OCI-LY7 (cell line): ENCODE measurements at regions not wholly inside any gene's neighbourhood (a gene's known extent, or its start where the extent isn't known, plus 50 kb on each side); places are given as distances from the start of the nearest gene placed in this dataset.

Source experiments
- BruUV-seq: library from RNA; stranded (reverse); fragments of 400-500 nt; replicated peaks from 2 replicates; lab custom pipeline; 2021; lab: Mats Ljungman, UMichigan
- CTCF ChIA-PET: fragments of 300-600 bp; sonication (Branson Sonifier 250); formaldehyde crosslinking; loops from one replicate; lab custom pipeline; 2022; ENCODE audit warnings: antibody characterized with exemption; ENCODE audit not compliant: unreplicated experiment; lab: Charles Lee
- POLR2A ChIA-PET: fragments of 300-600 bp; sonication (Branson Sonifier 250); formaldehyde crosslinking; loops from one replicate; lab custom pipeline; 2022; ENCODE audit warnings: antibody characterized with exemption; lab: Charles Lee
- DNase-seq: peaks from one replicate; pipeline ENCODE4 v3.0.0-alpha.2; 2015; ENCODE audit warnings: low spot score
- H2AFZ ChIP-seq: fragments of 200-600 bp; sonication (generic), shearing (Covaris generic); 2 replicates; pipeline ENCODE4 v1.6.1; 2014; ENCODE audit warnings: mild to moderate bottlenecking, antibody characterized with exemption, low read length, moderate library complexity
- H3K27ac ChIP-seq: fragments of 200-600 bp; sonication (generic); 2 replicates; pipeline ENCODE4 v1.5.1; 2014; ENCODE audit warnings: mixed run types, low read depth, mild to moderate bottlenecking, moderate library complexity, low read length, inconsistent platforms; ENCODE audit not compliant: poor library complexity, severe bottlenecking
- H3K36me3 ChIP-seq: fragments of 200-600 bp; sonication (generic); 2 replicates; pipeline ENCODE4 v1.6.1; 2014; ENCODE audit warnings: mild to moderate bottlenecking, antibody characterized with exemption, low read length, moderate library complexity, mixed read lengths; ENCODE audit not compliant: insufficient read depth
- H3K4me1 ChIP-seq: fragments of 200-600 bp; sonication (generic); 2 replicates; pipeline ENCODE4 v1.5.1; 2014; ENCODE audit warnings: mild to moderate bottlenecking, low read length; ENCODE audit not compliant: insufficient read depth, poor library complexity, severe bottlenecking
- H3K4me2 ChIP-seq: fragments of 200-600 bp; sonication (generic); 2 replicates; pipeline ENCODE4 v1.6.1; 2014; ENCODE audit warnings: mild to moderate bottlenecking, low read length
- H3K4me3 ChIP-seq: fragments of 200-600 bp; sonication (generic); 2 replicates; pipeline ENCODE4 v1.5.1; 2014; ENCODE audit warnings: mild to moderate bottlenecking, low read depth, low read length; ENCODE audit not compliant: poor library complexity, severe bottlenecking
- H3K79me2 ChIP-seq: fragments of 200-600 bp; sonication (generic); 2 replicates; pipeline ENCODE4 v1.6.1; 2016; ENCODE audit warnings: low read depth, mild to moderate bottlenecking, low read length, moderate library complexity, mixed read lengths; ENCODE audit not compliant: insufficient read depth
- H3K9me2 ChIP-seq: fragments of 200-600 bp; sonication (generic); 2 replicates; pipeline ENCODE4 v1.6.1; 2016; ENCODE audit warnings: mild to moderate bottlenecking, low read length, mixed read lengths; ENCODE audit not compliant: insufficient read depth
- H3K9me3 ChIP-seq: fragments of 200-600 bp; sonication (generic); 2 replicates; pipeline ENCODE4 v1.6.1; 2014; ENCODE audit warnings: mild to moderate bottlenecking, mixed run types, low read length, mixed read lengths
- H4K20me1 ChIP-seq: fragments of 200-600 bp; sonication (generic); 2 replicates; pipeline ENCODE4 v1.6.1; 2014; ENCODE audit warnings: mild to moderate bottlenecking, antibody characterized with exemption, low read length, moderate library complexity, mixed read lengths; ENCODE audit not compliant: insufficient read depth
- CTCF ChIP-seq: fragments of 200-600 bp; sonication (generic); conservative IDR thresholded peaks from 2 replicates; pipeline ENCODE4 v1.5.1; 2014; ENCODE audit warnings: mild to moderate bottlenecking, antibody characterized with exemption, low read length, moderate library complexity, mixed read lengths
- EZH2phosphoT487 ChIP-seq: fragments of 200-600 bp; sonication (generic); IDR thresholded peaks from 2 replicates; pipeline ENCODE4 v1.6.1; 2018; ENCODE audit warnings: low read depth, borderline replicate concordance, mild to moderate bottlenecking, mixed run types, antibody characterized with exemption, low read length, moderate library complexity, mixed read lengths
- intact Hi-C: fragments of 100-400 bp; cut with micrococcal nuclease; formaldehyde crosslinking; loops from one replicate; pipeline ENCODE4 v1.10.0; 2022; ENCODE audit not compliant: unreplicated experiment

GRCh38 chrX:39171686-39172085, 370.4 kb downstream of the MID1IP1 start:
- no peak for DNase-seq
- no peaks in the 10 kb centered on the region for H4K20me1 ChIP-seq
- TF ChIP-seq CTCF (no peak), EZH2phosphoT487 (no peak)
- H3K9me3 ChIP-seq = no peaks in the 10 kb centered on the region
- no TSS peak for BruUV-seq
- no peaks in the 10 kb centered on the region for H3K36me3 ChIP-seq
- POLR2A ChIA-PET = no interaction called here
- CTCF ChIA-PET = no interaction called here
- H3K27ac ChIP-seq = no peak overlapping the region
- intact Hi-C loops = no loop called here
- H3K4me2 ChIP-seq = no peak overlapping the region
- H3K4me1 ChIP-seq = no peaks in the 10 kb centered on the region
- H3K4me3 ChIP-seq = no peak overlapping the region
- H3K79me2 ChIP-seq = no peaks in the 10 kb centered on the region
- no peak overlapping the region for H2AFZ ChIP-seq
- no peaks in the 10 kb centered on the region for H3K9me2 ChIP-seq

GRCh38 chrX:39174241-39174771, 373.0 kb downstream of the MID1IP1 start:
- no TSS peak for BruUV-seq
- Histone ChIP-seq H3K36me3 (no peaks in the 10 kb centered on the region), H3K79me2 (no peaks in the 10 kb centered on the region), H3K9me3 (no peaks in the 10 kb centered on the region), H4K20me1 (no peaks in the 10 kb centered on the region), H2AFZ (no peak overlapping the region), H3K4me2 (no peak overlapping the region), H3K4me3 (no peak overlapping the region), H3K9me2 (no peaks in the 10 kb centered on the region), H3K27ac (no peak overlapping the region), H3K4me1 (no peaks in the 10 kb centered on the region)
- POLR2A ChIA-PET = interaction anchor here (0.6 kb wide), 1 partner anchor 105 kb away, joined by 3 read pairs; no protein-coding TSS in a partner anchor
- intact Hi-C loops = no loop called here
- DNase-seq = no peak
- CTCF ChIA-PET = no interaction called here
- no peak for TF ChIP-seq EZH2phosphoT487
- TF ChIP-seq CTCF = no peak

- no peak for DNase-seq
- Histone ChIP-seq H3K4me3 (no peak overlapping the region), H3K4me2 (no peak overlapping the region), H4K20me1 (no peaks in the 10 kb centered on the region), H3K9me3 (no peaks in the 10 kb centered on the region), H3K4me1 (no peaks in the 10 kb centered on the region), H3K9me2 (no peaks in the 10 kb centered on the region), H3K36me3 (no peaks in the 10 kb centered on the region), H3K79me2 (no peaks in the 10 kb centered on the region), H3K27ac (no peak overlapping the region), H2AFZ (no peak overlapping the region)
- CTCF ChIA-PET = no interaction called here
- POLR2A ChIA-PET = interaction anchor here (0.6 kb wide), 1 partner anchor 104 kb away, joined by 3 read pairs; no protein-coding TSS in a partner anchor
- BruUV-seq = no TSS peak
- intact Hi-C loops = no loop called here
- TF ChIP-seq CTCF (no peak), EZH2phosphoT487 (no peak)
Observed at GRCh38 chrX:39174772-39175417, 373.6 kb downstream of the MID1IP1 start.
